ENCODE measurements at regions not wholly inside any gene's neighbourhood (a gene's known extent, or its start where the extent isn't known, plus 50 kb on each side); places are given as distances from the start of the nearest gene placed in this dataset.

DNA sequence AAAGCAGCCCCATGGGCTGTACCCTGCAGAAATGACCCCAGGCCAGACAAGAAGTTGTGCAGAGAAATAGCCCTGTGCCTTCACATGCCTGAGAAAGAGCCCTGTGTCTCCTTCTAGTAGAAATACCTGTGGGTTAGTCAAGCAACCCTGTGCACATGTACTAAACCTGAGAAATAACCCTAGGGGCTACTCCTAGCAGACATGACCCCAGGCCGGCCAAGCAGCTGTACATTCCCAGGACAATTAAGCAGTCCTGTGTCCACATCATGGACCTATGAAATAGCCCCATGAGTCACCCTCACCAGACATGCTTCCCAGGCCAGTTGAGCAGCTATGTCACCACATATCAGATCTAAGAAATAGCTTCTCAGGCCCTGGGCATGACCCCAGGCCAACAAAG is 519.7 kb upstream of the CA10 start:
- Histone ChIP-seq H3K36me3 (ENCODE audit: insufficient read depth, low read length) (no peaks in the 10 kb centered on the region), H3K27me3 (ENCODE audit: control insufficient read depth, insufficient read depth, low read length) (no peaks in the 10 kb centered on the region), H3K9ac (ENCODE audit: low read depth, low read length) (no peak overlapping the region), H3K4me2 (ENCODE audit: low read length) (no peak overlapping the region), H3K9me3 (replicated peaks; ENCODE audit: low read length) (peaks cover 8% of the 10 kb centered on the region), H3K4me1 (ENCODE audit: control insufficient read depth, insufficient read depth, low read length) (no peaks in the 10 kb centered on the region), H3K4me3 (ENCODE audit: low read length) (no peak overlapping the region)

DNA sequence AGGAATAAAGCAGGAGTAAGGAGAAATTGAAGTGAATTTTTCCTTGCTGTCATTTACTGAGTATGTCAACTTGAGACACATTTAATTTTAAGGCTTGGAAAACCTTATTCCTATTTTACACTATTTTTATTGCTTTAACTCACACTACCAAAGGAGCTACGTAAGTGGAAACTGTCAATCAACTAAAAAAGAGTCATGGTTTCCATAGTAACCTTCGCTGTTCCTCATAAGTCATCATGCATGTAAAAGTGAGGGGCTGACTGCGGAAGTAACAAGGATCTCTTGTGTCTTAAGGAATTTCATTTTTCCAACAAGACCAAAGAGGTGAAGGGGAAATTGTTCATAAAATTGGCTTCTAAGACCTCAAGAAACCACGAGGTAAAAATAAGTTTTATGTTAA is 516.2 kb upstream of the CA10 start:
- no peaks in the 10 kb centered on the region for H3K27me3 ChIP-seq (ENCODE audit: control insufficient read depth, insufficient read depth, low read length)
- no peaks in the 10 kb centered on the region for H3K4me1 ChIP-seq (ENCODE audit: control insufficient read depth, insufficient read depth, low read length)
- H3K4me3 ChIP-seq (ENCODE audit: low read length) = no peak overlapping the region
- no peak overlapping the region for H3K4me2 ChIP-seq (ENCODE audit: low read length)
- peaks cover 4% of the 10 kb centered on the region for H3K9me3 ChIP-seq (replicated peaks; ENCODE audit: low read length)
- H3K36me3 ChIP-seq (ENCODE audit: insufficient read depth, low read length) = no peaks in the 10 kb centered on the region
- H3K9ac ChIP-seq (ENCODE audit: low read depth, low read length) = no peak overlapping the region

DNA sequence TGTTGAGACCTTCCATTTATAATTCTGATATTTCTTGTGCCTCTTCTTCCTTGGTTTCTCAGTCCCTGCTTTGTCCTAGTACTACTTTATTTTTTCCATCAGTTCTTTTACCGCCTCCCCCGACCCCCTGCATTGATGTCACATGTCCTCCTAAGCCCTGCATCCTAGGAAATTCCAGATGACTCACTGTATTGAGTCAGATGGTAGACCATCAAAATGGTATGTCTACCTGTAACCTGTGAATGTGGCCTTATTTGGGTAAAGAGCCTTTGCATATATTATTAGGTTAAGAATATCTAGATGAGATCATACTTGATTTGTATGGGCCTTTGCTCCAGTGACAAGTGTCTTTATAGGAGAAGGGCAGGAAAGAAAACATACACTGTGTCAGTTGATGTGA is 515.3 kb upstream of the CA10 start:
- Histone ChIP-seq H3K4me3 (ENCODE audit: low read length) (no peak overlapping the region), H3K4me1 (ENCODE audit: control insufficient read depth, insufficient read depth, low read length) (no peaks in the 10 kb centered on the region), H3K4me2 (ENCODE audit: low read length) (no peak overlapping the region), H3K9ac (ENCODE audit: low read depth, low read length) (no peak overlapping the region), H3K9me3 (replicated peaks; ENCODE audit: low read length) (peaks cover 4% of the 10 kb centered on the region), H3K36me3 (ENCODE audit: insufficient read depth, low read length) (no peaks in the 10 kb centered on the region), H3K27me3 (ENCODE audit: control insufficient read depth, insufficient read depth, low read length) (no peaks in the 10 kb centered on the region)

DNA sequence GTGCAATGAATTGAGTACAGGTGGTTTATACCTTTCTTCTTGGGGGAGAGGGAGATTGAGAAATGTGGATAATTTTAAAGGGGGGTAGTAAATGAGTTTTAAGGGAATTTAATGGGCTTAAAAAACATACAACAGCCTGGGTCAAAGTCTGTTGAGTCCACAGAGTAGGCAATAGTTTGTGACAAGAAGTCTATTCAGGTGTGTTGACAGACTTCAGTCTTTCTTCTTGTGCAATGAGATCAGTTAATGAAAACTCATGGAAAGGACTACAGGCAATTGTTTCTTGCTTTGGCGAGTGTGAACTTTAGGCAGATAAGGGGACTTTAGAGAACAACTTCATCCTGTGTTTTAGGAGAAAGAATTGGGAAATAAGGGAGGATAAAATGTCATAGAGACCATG is 507.8 kb upstream of the CA10 start:
- no peaks in the 10 kb centered on the region for H3K27me3 ChIP-seq (ENCODE audit: control insufficient read depth, insufficient read depth, low read length)
- H3K9me3 ChIP-seq (replicated peaks; ENCODE audit: low read length) = no peaks in the 10 kb centered on the region
- no peaks in the 10 kb centered on the region for H3K4me1 ChIP-seq (ENCODE audit: control insufficient read depth, insufficient read depth, low read length)
- no peak overlapping the region for H3K4me2 ChIP-seq (ENCODE audit: low read length)
- no peak overlapping the region for H3K9ac ChIP-seq (ENCODE audit: low read depth, low read length)
- no peak overlapping the region for H3K4me3 ChIP-seq (ENCODE audit: low read length)
- H3K36me3 ChIP-seq (ENCODE audit: insufficient read depth, low read length) = no peaks in the 10 kb centered on the region

DNA sequence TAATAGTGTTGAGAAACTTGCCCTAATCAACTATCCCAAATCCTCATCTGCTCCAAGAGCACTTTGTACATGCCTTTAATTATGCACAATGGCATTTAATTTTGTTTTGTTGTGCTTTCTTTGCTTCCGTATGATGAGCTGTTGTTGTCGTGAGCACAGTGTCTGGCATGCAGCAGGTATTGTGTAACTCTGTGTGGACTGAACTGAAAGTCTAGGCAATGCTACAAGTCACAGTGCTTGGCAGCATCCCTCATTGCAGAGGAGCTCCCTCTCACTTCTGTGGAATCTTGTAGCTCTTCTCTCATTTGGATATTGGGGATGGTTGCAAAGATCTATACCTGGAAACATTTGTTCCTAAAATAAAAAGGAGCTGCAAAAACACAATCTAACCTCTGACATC is 502.2 kb upstream of the CA10 start:
- Histone ChIP-seq H3K36me3 (ENCODE audit: insufficient read depth, low read length) (no peaks in the 10 kb centered on the region), H3K4me2 (ENCODE audit: low read length) (no peak overlapping the region), H3K9me3 (replicated peaks; ENCODE audit: low read length) (no peaks in the 10 kb centered on the region), H3K4me3 (ENCODE audit: low read length) (no peak overlapping the region), H3K4me1 (ENCODE audit: control insufficient read depth, insufficient read depth, low read length) (no peaks in the 10 kb centered on the region), H3K9ac (ENCODE audit: low read depth, low read length) (no peak overlapping the region), H3K27me3 (ENCODE audit: control insufficient read depth, insufficient read depth, low read length) (no peaks in the 10 kb centered on the region)

DNA sequence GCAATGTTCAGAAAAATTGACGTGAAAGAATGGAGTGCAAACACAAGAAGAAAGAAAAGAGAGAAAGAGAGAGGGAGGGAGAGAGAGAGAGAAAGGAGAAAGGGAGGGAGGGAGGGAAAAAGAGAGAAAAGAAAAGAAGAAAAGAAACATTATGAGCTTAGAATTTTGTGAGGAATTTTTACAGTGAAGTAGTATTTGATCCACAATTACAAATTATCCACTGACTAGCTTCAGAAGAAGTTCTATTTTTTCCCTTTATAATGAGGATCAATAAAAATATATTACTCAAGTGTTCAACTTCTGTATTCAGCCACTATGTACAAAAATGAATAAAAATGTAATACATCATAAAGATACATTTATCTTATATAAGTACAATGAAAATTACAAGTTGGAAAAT is 494.5 kb upstream of the CA10 start:
- Histone ChIP-seq H3K9me3 (replicated peaks; ENCODE audit: low read length) (peaks cover 3% of the 10 kb centered on the region), H3K27me3 (ENCODE audit: control insufficient read depth, insufficient read depth, low read length) (no peaks in the 10 kb centered on the region), H3K4me2 (ENCODE audit: low read length) (no peak overlapping the region), H3K36me3 (ENCODE audit: insufficient read depth, low read length) (no peaks in the 10 kb centered on the region), H3K4me3 (ENCODE audit: low read length) (no peak overlapping the region), H3K4me1 (ENCODE audit: control insufficient read depth, insufficient read depth, low read length) (no peaks in the 10 kb centered on the region), H3K9ac (ENCODE audit: low read depth, low read length) (no peak overlapping the region)

DNA sequence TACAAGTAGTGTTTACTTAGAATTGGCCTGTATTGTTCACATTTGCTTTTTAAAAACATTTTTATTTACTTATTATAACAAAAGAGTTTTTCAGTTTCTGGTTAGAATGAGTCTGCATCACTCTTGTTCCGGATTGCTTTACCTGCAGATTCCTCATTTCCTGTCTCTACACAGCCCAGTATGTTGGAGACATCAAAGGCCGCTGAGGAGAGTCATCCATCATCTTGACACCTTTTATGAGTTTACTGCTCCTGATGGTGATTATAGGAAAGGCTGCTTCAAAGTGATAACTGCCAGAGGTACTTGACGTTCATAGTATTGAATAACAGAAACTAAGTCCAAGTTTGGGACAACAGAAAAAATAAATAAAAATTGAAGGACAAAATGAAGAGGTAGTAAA is 490.5 kb upstream of the CA10 start:
- Histone ChIP-seq H3K27me3 (ENCODE audit: control insufficient read depth, insufficient read depth, low read length) (no peaks in the 10 kb centered on the region), H3K9me3 (replicated peaks; ENCODE audit: low read length) (peaks cover 8% of the 10 kb centered on the region), H3K4me2 (ENCODE audit: low read length) (no peak overlapping the region), H3K36me3 (ENCODE audit: insufficient read depth, low read length) (no peaks in the 10 kb centered on the region), H3K9ac (ENCODE audit: low read depth, low read length) (no peak overlapping the region), H3K4me1 (ENCODE audit: control insufficient read depth, insufficient read depth, low read length) (no peaks in the 10 kb centered on the region), H3K4me3 (ENCODE audit: low read length) (no peak overlapping the region)

DNA sequence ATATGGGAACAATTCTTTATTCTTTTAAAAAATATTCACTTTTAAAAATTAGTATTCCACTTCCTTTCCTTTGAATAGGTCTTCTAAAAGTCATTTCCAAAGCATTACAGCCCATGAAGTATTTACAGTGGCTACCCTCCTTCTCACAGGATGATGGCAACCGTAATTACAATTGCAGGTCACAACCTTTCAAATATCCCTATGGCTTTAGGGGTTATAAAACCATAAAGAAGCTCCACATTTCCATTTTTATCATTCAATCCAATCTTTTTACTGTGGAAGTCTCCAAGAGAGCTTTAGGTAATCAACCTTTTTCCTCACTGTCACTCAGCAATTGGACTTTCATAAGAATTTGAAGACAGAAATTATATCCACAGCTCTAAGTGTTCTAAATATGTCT is 488.9 kb upstream of the CA10 start:
- no peak overlapping the region for H3K4me2 ChIP-seq (ENCODE audit: low read length)
- H3K9me3 ChIP-seq (replicated peaks; ENCODE audit: low read length) = peaks cover 8% of the 10 kb centered on the region
- no peaks in the 10 kb centered on the region for H3K4me1 ChIP-seq (ENCODE audit: control insufficient read depth, insufficient read depth, low read length)
- H3K9ac ChIP-seq (ENCODE audit: low read depth, low read length) = no peak overlapping the region
- no peak overlapping the region for H3K4me3 ChIP-seq (ENCODE audit: low read length)
- H3K36me3 ChIP-seq (ENCODE audit: insufficient read depth, low read length) = no peaks in the 10 kb centered on the region
- H3K27me3 ChIP-seq (ENCODE audit: control insufficient read depth, insufficient read depth, low read length) = no peaks in the 10 kb centered on the region

DNA sequence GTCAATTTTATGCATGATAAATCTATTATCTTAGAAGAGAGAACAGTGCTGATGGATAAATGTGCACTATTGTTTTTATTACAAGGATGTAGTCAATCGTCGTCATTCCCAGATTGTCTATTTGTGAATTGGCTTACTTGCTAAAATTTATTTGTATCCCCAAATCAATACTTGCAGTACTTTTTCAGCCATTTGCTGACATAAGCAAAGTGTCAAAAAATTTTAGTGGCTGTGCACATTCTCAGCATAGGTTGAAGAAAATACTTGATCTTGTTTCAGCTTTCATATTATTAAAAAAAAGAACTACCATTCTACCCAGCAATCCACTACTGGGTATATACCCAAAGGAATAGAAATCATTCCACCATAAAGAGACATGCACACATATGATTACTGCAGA is 477.9 kb upstream of the CA10 start:
- Histone ChIP-seq H3K4me3 (ENCODE audit: low read length) (no peak overlapping the region), H3K4me1 (ENCODE audit: control insufficient read depth, insufficient read depth, low read length) (no peaks in the 10 kb centered on the region), H3K36me3 (ENCODE audit: insufficient read depth, low read length) (no peaks in the 10 kb centered on the region), H3K9me3 (replicated peaks; ENCODE audit: low read length) (no peaks in the 10 kb centered on the region), H3K27me3 (ENCODE audit: control insufficient read depth, insufficient read depth, low read length) (no peaks in the 10 kb centered on the region), H3K4me2 (ENCODE audit: low read length) (no peak overlapping the region), H3K9ac (ENCODE audit: low read depth, low read length) (no peak overlapping the region)

DNA sequence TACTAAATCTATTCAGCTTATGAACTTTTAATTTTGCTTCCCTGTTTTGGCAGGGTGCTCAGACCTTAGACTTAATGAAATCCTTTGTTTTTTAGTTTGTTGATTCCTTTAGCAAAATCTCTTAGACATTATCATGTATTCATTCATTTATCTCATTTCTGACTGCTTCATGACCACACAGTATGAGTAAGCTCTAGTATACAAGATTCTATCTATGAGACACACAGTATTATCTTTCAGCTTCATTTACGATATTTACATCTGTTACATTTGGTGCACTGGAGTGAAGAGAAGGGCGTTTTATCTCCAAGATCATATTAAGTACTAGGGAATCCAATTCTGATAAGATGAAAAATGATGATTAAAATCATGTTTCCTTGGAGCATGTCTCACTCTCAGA is 448.1 kb upstream of the CA10 start:
- H3K9me3 ChIP-seq (replicated peaks; ENCODE audit: low read length) = no peaks in the 10 kb centered on the region
- H3K9ac ChIP-seq (ENCODE audit: low read depth, low read length) = no peak overlapping the region
- no peaks in the 10 kb centered on the region for H3K27me3 ChIP-seq (ENCODE audit: control insufficient read depth, insufficient read depth, low read length)
- H3K36me3 ChIP-seq (ENCODE audit: insufficient read depth, low read length) = no peaks in the 10 kb centered on the region
- H3K4me1 ChIP-seq (ENCODE audit: control insufficient read depth, insufficient read depth, low read length) = no peaks in the 10 kb centered on the region
- H3K4me2 ChIP-seq (ENCODE audit: low read length) = no peak overlapping the region
- no peak overlapping the region for H3K4me3 ChIP-seq (ENCODE audit: low read length)

DNA sequence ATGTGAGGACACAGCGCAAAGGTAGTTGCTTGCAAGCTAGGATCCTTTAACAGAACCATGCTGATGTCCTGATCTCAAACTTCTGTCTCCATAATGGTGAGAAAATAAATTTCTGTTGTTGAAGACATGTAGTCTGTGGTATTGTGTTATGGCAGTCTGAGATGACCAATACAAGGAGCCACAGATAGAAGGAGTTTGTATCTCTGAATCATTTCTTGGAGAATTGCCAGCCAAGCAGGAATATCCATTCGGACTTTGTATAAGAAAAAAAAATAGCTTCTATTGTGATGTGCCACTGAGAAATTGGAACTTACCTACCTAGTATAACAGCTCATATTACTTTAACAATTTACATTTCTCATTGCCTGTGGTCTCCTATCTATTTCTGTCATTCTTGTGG is 447.6 kb upstream of the CA10 start:
- H3K4me1 ChIP-seq (ENCODE audit: control insufficient read depth, insufficient read depth, low read length) = no peaks in the 10 kb centered on the region
- no peak overlapping the region for H3K4me2 ChIP-seq (ENCODE audit: low read length)
- H3K36me3 ChIP-seq (ENCODE audit: insufficient read depth, low read length) = no peaks in the 10 kb centered on the region
- no peaks in the 10 kb centered on the region for H3K27me3 ChIP-seq (ENCODE audit: control insufficient read depth, insufficient read depth, low read length)
- no peaks in the 10 kb centered on the region for H3K9me3 ChIP-seq (replicated peaks; ENCODE audit: low read length)
- H3K4me3 ChIP-seq (ENCODE audit: low read length) = no peak overlapping the region
- H3K9ac ChIP-seq (ENCODE audit: low read depth, low read length) = no peak overlapping the region

DNA sequence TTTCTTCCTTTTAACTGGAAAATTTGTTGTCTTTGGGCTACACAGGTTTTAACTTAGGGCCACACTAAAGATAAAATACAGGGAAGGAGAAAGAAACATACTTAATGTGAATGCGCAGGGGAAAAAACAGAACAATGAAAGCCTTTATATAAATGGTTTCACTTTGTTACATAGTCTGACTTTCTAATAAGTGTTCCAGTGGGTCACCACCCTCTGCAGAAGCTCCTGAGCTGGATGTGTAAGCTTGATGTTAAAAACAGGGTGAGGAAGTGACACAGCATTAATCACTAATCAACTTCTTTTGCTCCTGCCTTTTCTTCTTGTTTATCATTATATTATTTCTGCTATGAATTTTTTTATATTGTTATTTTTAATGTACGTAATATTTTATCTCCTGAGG is 445.6 kb upstream of the CA10 start:
- Histone ChIP-seq H3K27me3 (ENCODE audit: control insufficient read depth, insufficient read depth, low read length) (no peaks in the 10 kb centered on the region), H3K9me3 (replicated peaks; ENCODE audit: low read length) (no peaks in the 10 kb centered on the region), H3K4me2 (ENCODE audit: low read length) (no peak overlapping the region), H3K9ac (ENCODE audit: low read depth, low read length) (no peak overlapping the region), H3K4me1 (ENCODE audit: control insufficient read depth, insufficient read depth, low read length) (no peaks in the 10 kb centered on the region), H3K36me3 (ENCODE audit: insufficient read depth, low read length) (no peaks in the 10 kb centered on the region), H3K4me3 (ENCODE audit: low read length) (no peak overlapping the region)

All from skeletal muscle satellite cell (primary cell).